H1 (cell line): ENCODE measurements at regions not wholly inside any gene's neighbourhood (a gene's known extent, or its start where the extent isn't known, plus 50 kb on each side); places are given as distances from the start of the nearest gene placed in this dataset.

Experiments
- CTCF ChIA-PET: fragments of 300-600 bp; sonication (Branson Sonifier 250); formaldehyde crosslinking; loops from one replicate; lab custom pipeline; 2021; ENCODE audit not compliant: partially characterized antibody; lab: Charles Lee
- POLR2A ChIA-PET: fragments of 300-600 bp; sonication (Branson Sonifier 250); formaldehyde crosslinking; loops from one replicate; lab custom pipeline; 2021; ENCODE audit warnings: inconsistent platforms; ENCODE audit not compliant: partially characterized antibody; lab: Charles Lee
- DNase-seq, 2 experiments: peaks; one replicate each; pipeline versions ENCODE4 v3.0.0 to v3.0.0-alpha.2; 2010 to 2022; ENCODE audit warnings: low spot score in 2 of 2, low read depth in 1 of 2, mixed read lengths in 1 of 2
- FAIRE-seq: peaks from 2 replicates; lab custom pipeline; 2011; peaks lifted over from hg19 to GRCh38; lab: Jason Lieb, UNC
- H2AFZ ChIP-seq: 2 replicates; pipeline ENCODE4 v1.8.1; 2012; ENCODE audit warnings: low read length, inconsistent platforms
- H2AK5ac ChIP-seq: 2 replicates; pipeline ENCODE4 v1.6.1; 2013; ENCODE audit warnings: low read depth, low read length
- H2BK120ac ChIP-seq: replicated peaks from 2 replicates; pipeline ENCODE3; 2013; ENCODE audit warnings: low read depth, low read length, inconsistent platforms
- H2BK12ac ChIP-seq: 2 replicates; pipeline ENCODE4 v1.6.1; 2013; ENCODE audit warnings: low read depth, low read length
- H2BK15ac ChIP-seq: 2 replicates; pipeline ENCODE4 v1.6.1; 2013; ENCODE audit warnings: low read length
- H2BK20ac ChIP-seq: 2 replicates; pipeline ENCODE4 v1.6.1; 2013; ENCODE audit warnings: low read length
- H2BK5ac ChIP-seq: 2 replicates; pipeline ENCODE4 v1.6.1; 2013; ENCODE audit warnings: low read depth, low read length
- H3K14ac ChIP-seq: 2 replicates; pipeline ENCODE4 v1.6.1; 2013; ENCODE audit warnings: inconsistent platforms; ENCODE audit not compliant: insufficient read length
- H3K18ac ChIP-seq: 2 replicates; pipeline ENCODE4 v1.6.1; 2013; ENCODE audit warnings: low read length; ENCODE audit errors: extremely low read depth
- H3K23ac ChIP-seq: 2 replicates; pipeline ENCODE4 v1.6.1; 2013; ENCODE audit warnings: inconsistent platforms; ENCODE audit not compliant: insufficient read length
- H3K23me2 ChIP-seq: 2 replicates; pipeline ENCODE4 v1.6.1; 2013; ENCODE audit warnings: low read depth, low read length
- H3K27ac ChIP-seq: 2 replicates; pipeline ENCODE4 v1.6.1; 2011; ENCODE audit warnings: low read depth, low read length, inconsistent platforms
- H3K27me3 ChIP-seq, 4 experiments: replicated peaks in 1 of 4; 1 replicate in 1 of 4; 2 replicates in 3 of 4; pipeline versions ENCODE4 v1.6.1 to v1.8.1; 2011 to 2013; ENCODE audit warnings: low read length in 3 of 4, mild to moderate bottlenecking in 3 of 4, inconsistent platforms in 2 of 4, mixed read lengths in 2 of 4, moderate library complexity in 1 of 4; ENCODE audit not compliant: control insufficient read depth in 3 of 4, insufficient read depth in 3 of 4; ENCODE audit errors: extremely low read depth in 1 of 4
- H3K36me3 ChIP-seq, 4 experiments: 2 replicates each; pipeline versions ENCODE4 v1.6.1 to v1.8.1; 2011 to 2013; ENCODE audit warnings: mild to moderate bottlenecking in 4 of 4, low read length in 3 of 4, moderate library complexity in 2 of 4, control low read depth in 1 of 4, inconsistent platforms in 1 of 4; ENCODE audit not compliant: insufficient read depth in 4 of 4, control insufficient read depth in 2 of 4
- H3K4ac ChIP-seq: replicated peaks from 2 replicates; pipeline ENCODE3; 2013; ENCODE audit warnings: low read length, low read depth, mixed read lengths, inconsistent platforms; ENCODE audit not compliant: insufficient read length
- H3K4me1 ChIP-seq, 4 experiments: replicated peaks in 1 of 4; 1 replicate in 1 of 4; 2 replicates in 3 of 4; pipeline versions ENCODE4 v1.6.1 to v1.8.1; 2011 to 2013; ENCODE audit warnings: low read length in 3 of 4, inconsistent platforms in 2 of 4, mixed read lengths in 1 of 4; ENCODE audit not compliant: insufficient read depth in 4 of 4, control insufficient read depth in 3 of 4
- H3K4me2 ChIP-seq, 2 experiments: 2 replicates each; pipeline versions ENCODE4 v1.6.1 to v1.8.1; 2011 to 2013; ENCODE audit warnings: low read depth in 2 of 2, low read length in 2 of 2, control low read depth in 1 of 2, inconsistent platforms in 1 of 2, mild to moderate bottlenecking in 1 of 2; ENCODE audit not compliant: insufficient read depth in 1 of 2
- H3K4me3 ChIP-seq, 4 experiments: fragments of 200-600, 300-600 bp in 1 of 4; sonication (generic), shearing (Covaris generic), sonication (Bioruptor Twin) in 1 of 4; 2 replicates each; pipeline versions ENCODE4 v1.5.1 to v1.8.1; 2011 to 2016; ENCODE audit warnings: low read length in 4 of 4, low read depth in 3 of 4, control low read depth in 2 of 4, inconsistent platforms in 2 of 4, mild to moderate bottlenecking in 2 of 4, mixed read lengths in 1 of 4, moderate library complexity in 1 of 4; ENCODE audit not compliant: insufficient read depth in 2 of 4; ENCODE audit errors: extremely low read depth in 1 of 4
- H3K56ac ChIP-seq: replicated peaks from 2 replicates; pipeline ENCODE3; 2013; ENCODE audit warnings: low read depth, mild to moderate bottlenecking, mixed read lengths, low read length, inconsistent platforms; ENCODE audit not compliant: insufficient read length
- H3K79me1 ChIP-seq: 2 replicates; pipeline ENCODE4 v1.6.1; 2013; ENCODE audit warnings: low read depth, low read length, control low read depth
- H3K79me2 ChIP-seq, 2 experiments: 2 replicates each; pipeline versions ENCODE4 v1.6.1 to v1.8.1; 2012 to 2013; ENCODE audit warnings: low read length in 2 of 2, mild to moderate bottlenecking in 2 of 2, inconsistent platforms in 1 of 2; ENCODE audit not compliant: insufficient read depth in 2 of 2, control insufficient read depth in 1 of 2
- H3K9ac ChIP-seq, 4 experiments: replicated peaks in 1 of 4; 1 replicate in 1 of 4; 2 replicates in 3 of 4; pipeline versions ENCODE4 v1.6.1 to v1.8.1; 2011 to 2013; ENCODE audit warnings: low read depth in 3 of 4, low read length in 3 of 4, control low read depth in 2 of 4, mild to moderate bottlenecking in 2 of 4, moderate library complexity in 2 of 4, inconsistent platforms in 1 of 4; ENCODE audit errors: extremely low read depth in 1 of 4
- H3K9me3 ChIP-seq, 2 experiments: 2 replicates each; pipeline versions ENCODE4 v1.6.1 to v1.8.1; 2012 to 2013; ENCODE audit warnings: mild to moderate bottlenecking in 2 of 2, moderate library complexity in 2 of 2, control low read depth in 1 of 2, inconsistent platforms in 1 of 2, low read depth in 1 of 2, low read length in 1 of 2, mixed read lengths in 1 of 2; ENCODE audit not compliant: insufficient read depth in 2 of 2
- H4K20me1 ChIP-seq, 2 experiments: replicated peaks in 1 of 2; 2 replicates each; pipeline versions ENCODE3 to v1.8.1; 2011 to 2013; ENCODE audit warnings: inconsistent platforms in 2 of 2, low read length in 2 of 2, mild to moderate bottlenecking in 1 of 2; ENCODE audit not compliant: insufficient read depth in 2 of 2, control insufficient read depth in 1 of 2
- H4K5ac ChIP-seq: 2 replicates; pipeline ENCODE4 v1.6.1; 2013; ENCODE audit warnings: low read length, low read depth, mixed read lengths, inconsistent platforms; ENCODE audit not compliant: insufficient read length
- H4K8ac ChIP-seq: 2 replicates; pipeline ENCODE4 v1.8.0; 2013; ENCODE audit warnings: mild to moderate bottlenecking, moderate library complexity, low read length, inconsistent platforms; ENCODE audit not compliant: insufficient read depth; ENCODE audit errors: extremely low read depth
- H4K91ac ChIP-seq: replicated peaks from 2 replicates; pipeline ENCODE3; 2013; ENCODE audit warnings: low read length, mixed read lengths, inconsistent platforms; ENCODE audit not compliant: insufficient read length
- CBX8 ChIP-seq: fragments of 300-800, 300-1000 bp; sonication (generic); IDR thresholded peaks from 2 replicates; pipeline ENCODE4 v1.7.1; 2016; ENCODE audit warnings: low read depth, low read length, borderline replicate concordance
- CHD1 ChIP-seq: IDR thresholded peaks from 2 replicates; pipeline ENCODE4 v1.6.1; 2012; ENCODE audit warnings: low read depth, low read length, improper control_type of control experiment
- E2F6 ChIP-seq: IDR thresholded peaks from 2 replicates; pipeline ENCODE4 v1.6.1; 2012; ENCODE audit warnings: inconsistent platforms
- EGR1 ChIP-seq: IDR thresholded peaks from 2 replicates; pipeline ENCODE4 v1.6.1; 2011; ENCODE audit warnings: low read depth, low read length, borderline replicate concordance
- EZH2 ChIP-seq: fragments of 200-600 bp; sonication (generic); IDR thresholded peaks from 2 replicates; pipeline ENCODE4 v1.7.1; 2012; ENCODE audit warnings: low read depth, mild to moderate bottlenecking, moderate library complexity, low read length, inconsistent platforms; ENCODE audit not compliant: severe bottlenecking
- GABPA ChIP-seq: IDR thresholded peaks from 2 replicates; pipeline ENCODE4 v1.6.1; 2011; ENCODE audit warnings: mild to moderate bottlenecking, low read length, moderate library complexity, borderline replicate concordance; ENCODE audit not compliant: insufficient read depth
- JUN ChIP-seq: IDR thresholded peaks from 2 replicates; pipeline ENCODE4 v1.6.1; 2011; ENCODE audit warnings: low read depth, mild to moderate bottlenecking, improper control_type of control experiment, low read length
- NRF1 ChIP-seq: IDR thresholded peaks from 2 replicates; pipeline ENCODE4 v1.6.1; 2011; ENCODE audit warnings: mild to moderate bottlenecking, low read depth, low read length, improper control_type of control experiment
- RXRA ChIP-seq: IDR thresholded peaks from 2 replicates; pipeline ENCODE4 v1.6.1; 2011; ENCODE audit warnings: low read depth, mild to moderate bottlenecking, low read length, moderate library complexity; ENCODE audit not compliant: insufficient read depth
- SP1 ChIP-seq: IDR thresholded peaks from 2 replicates; pipeline ENCODE4 v1.6.1; 2011; ENCODE audit warnings: low read depth, low read length
- TAF1 ChIP-seq: IDR thresholded peaks from 2 replicates; pipeline ENCODE4 v1.6.1; 2011; ENCODE audit warnings: mild to moderate bottlenecking, low read depth, low read length
- WGBS, 2 experiments: shearing (Covaris generic) in 1 of 2; methylation state at CpG; one replicate each; pipeline versions ENCODE4 v1.1.6 to v1.1.7; 2013 to 2015; ENCODE audit warnings: low lambda C conversion rate in 2 of 2, mixed read lengths in 2 of 2, inconsistent platforms in 1 of 2, low coverage in 1 of 2, missing lambda C conversion rate in 1 of 2; ENCODE audit not compliant: insufficient replicate concordance in 2 of 2, insufficient coverage in 1 of 2, insufficient read length in 1 of 2; ENCODE audit errors: extremely low coverage in 1 of 2, missing lambda C conversion rate in 1 of 2; 5-methylcytosine and 5-hydroxymethylcytosine counted together

- Histone ChIP-seq H2BK20ac (no peak overlapping the region), H2BK5ac (no peak overlapping the region), H4K5ac (no peak overlapping the region), H2AK5ac (no peak overlapping the region), H3K27ac (no peak overlapping the region), H3K4me2 (no peak overlapping the region), H3K18ac (no peak overlapping the region), H3K4ac (no peak overlapping the region), H3K36me3 (no peaks in the 10 kb centered on the region), H2AFZ (no peak overlapping the region), H3K23me2 (no peaks in the 10 kb centered on the region), H4K91ac (no peak overlapping the region), H4K8ac (no peak overlapping the region), H3K9ac (no peak overlapping the region), H2BK120ac (no peak overlapping the region), H3K27me3 (no peaks in the 10 kb centered on the region), H2BK15ac (no peak overlapping the region), H3K14ac (no peak overlapping the region), H3K4me3 (no peak overlapping the region), H3K79me1 (no peaks in the 10 kb centered on the region), H3K79me2 (no peaks in the 10 kb centered on the region), H4K20me1 (no peaks in the 10 kb centered on the region), H2BK12ac (no peak overlapping the region), H3K9me3 (no peaks in the 10 kb centered on the region), H3K4me1 (no peaks in the 10 kb centered on the region), H3K56ac (no peak overlapping the region), H3K23ac (no peak overlapping the region)
- ChIA-PET POLR2A (no interaction called here), CTCF (interaction anchor here (1.4 to 1.8 kb wide), 3 partner anchors 20 to 148 kb away, joined by 3 to 5 read pairs (median 4); partner anchors contain the start of gene GRIN2B)
- 96% methylated on average over 8 of the region's 8 CpGs; no CpG with 5 or more reads in 1 of the 2 experiments for WGBS, 2 experiments
- DNase-seq: no peak
- TF ChIP-seq EGR1 (no peak), NRF1 (no peak), EZH2 (no peak), E2F6 (no peak), CHD1 (no peak), TAF1 (no peak), GABPA (no peak), RXRA (no peak), CBX8 (no peak), JUN (no peak), SP1 (no peak)
- FAIRE-seq: no peak
Measured at GRCh38 chr12:13887779-13888388, 93.5 kb downstream of the GRIN2B start.
